ENCODE measurements at regions not wholly inside any gene's neighbourhood (a gene's known extent, or its start where the extent isn't known, plus 50 kb on each side); places are given as distances from the start of the nearest gene placed in this dataset.

DNA sequence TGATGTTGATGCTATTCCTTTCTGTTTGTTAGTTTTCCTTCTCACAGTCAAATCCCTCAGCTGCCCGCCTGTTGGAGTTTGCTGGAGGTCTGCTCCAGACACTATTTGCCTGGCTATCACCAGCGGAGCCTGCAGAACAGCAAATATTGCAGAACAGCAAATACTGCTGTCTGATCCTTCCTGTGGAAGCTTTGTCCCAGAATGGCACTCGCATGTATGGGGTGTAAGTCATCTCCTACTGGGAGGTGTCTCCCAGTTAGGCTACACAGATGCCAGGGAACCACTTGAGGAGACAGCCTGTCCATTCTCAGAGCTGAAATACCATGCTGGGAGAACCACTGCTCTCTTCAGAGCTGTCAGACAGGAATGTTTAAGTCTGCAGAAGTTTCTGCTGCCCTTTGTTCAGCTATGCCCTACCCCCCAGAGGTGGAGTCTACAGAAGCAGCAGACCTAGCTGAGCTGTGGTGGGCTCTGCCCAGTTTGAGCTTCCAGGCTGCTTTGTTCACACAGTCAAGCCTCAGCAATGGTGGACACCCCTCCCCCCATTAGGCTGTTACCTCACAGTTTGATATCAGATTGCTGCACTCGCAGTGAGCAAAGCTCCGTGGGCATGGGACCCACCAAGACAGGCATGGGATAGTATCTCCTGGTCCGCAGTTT lies 74.9 kb downstream of the SPIN3 start (continued):
- TF ChIP-seq ZNF695 (CRISPR knock-in tag; IDR thresholded peaks at IDR 0.05), result no peak
- TF ChIP-seq, protein P1, sequence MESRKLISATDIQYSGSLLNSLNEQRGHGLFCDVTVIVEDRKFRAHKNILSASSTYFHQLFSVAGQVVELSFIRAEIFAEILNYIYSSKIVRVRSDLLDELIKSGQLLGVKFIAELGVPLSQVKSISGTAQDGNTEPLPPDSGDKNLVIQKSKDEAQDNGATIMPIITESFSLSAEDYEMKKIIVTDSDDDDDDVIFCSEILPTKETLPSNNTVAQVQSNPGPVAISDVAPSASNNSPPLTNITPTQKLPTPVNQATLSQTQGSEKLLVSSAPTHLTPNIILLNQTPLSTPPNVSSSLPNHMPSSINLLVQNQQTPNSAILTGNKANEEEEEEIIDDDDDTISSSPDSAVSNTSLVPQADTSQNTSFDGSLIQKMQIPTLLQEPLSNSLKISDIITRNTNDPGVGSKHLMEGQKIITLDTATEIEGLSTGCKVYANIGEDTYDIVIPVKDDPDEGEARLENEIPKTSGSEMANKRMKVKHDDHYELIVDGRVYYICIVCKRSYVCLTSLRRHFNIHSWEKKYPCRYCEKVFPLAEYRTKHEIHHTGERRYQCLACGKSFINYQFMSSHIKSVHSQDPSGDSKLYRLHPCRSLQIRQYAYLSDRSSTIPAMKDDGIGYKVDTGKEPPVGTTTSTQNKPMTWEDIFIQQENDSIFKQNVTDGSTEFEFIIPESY (CRISPR knock-in tag; IDR thresholded peaks at IDR 0.05), result no peak
- TF ChIP-seq, protein P2, sequence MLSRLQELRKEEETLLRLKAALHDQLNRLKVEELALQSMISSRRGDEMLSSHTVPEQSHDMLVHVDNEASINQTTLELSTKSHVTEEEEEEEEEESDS (CRISPR knock-in tag; IDR thresholded peaks at IDR 0.05), result no peak

DNA sequence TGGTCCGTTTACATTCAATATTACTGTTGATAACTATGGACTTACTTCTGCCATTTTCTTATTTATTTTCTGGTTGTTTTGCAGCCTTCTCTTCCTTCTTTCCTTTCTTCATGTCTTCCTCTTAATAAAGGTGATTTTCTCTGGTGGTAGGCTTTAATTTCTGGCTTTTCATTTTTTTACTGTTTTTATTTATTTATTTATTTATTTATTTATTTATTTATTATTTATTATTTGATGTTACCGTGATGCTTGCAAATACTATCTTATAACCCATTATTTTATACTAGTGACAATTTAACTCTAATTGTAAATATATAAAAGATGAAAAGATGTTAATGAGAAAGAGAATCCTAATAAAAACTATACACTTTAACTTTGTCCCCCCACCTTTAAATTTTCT lies 112.8 kb downstream of the SPIN3 start:
- WGBS (ENCODE audit: insufficient coverage, low coverage, missing lambda C conversion rate), result 0% methylated on average over 2 of the region's 2 CpGs
- Histone ChIP-seq H3K4me2 (ENCODE audit: insufficient read depth, low read length) (no peak overlapping the region), H3K9me3 (replicated peaks; ENCODE audit: control insufficient read depth, insufficient read depth, low read depth, low read length) (no peaks in the 10 kb centered on the region), H3K9ac (ENCODE audit: insufficient read depth in 1 of 2, low read depth in 2 of 2, low read length in 2 of 2) (no peak overlapping the region), H4K20me1 (replicated peaks; ENCODE audit: control insufficient read depth, insufficient read depth, low read length) (no peaks in the 10 kb centered on the region), H3K9me1 (ENCODE audit: control insufficient read depth, insufficient read depth, low read length) (no peaks in the 10 kb centered on the region), H3K27me3 (ENCODE audit: control insufficient read depth in 2 of 2, insufficient read depth in 2 of 2, low read length in 2 of 2) (no peaks in the 10 kb centered on the region), H3K36me3 (ENCODE audit: control insufficient read depth, insufficient read depth, low read length) (no peaks in the 10 kb centered on the region), H3K27ac (ENCODE audit: extremely low read depth, low read depth, low read length) (no peak overlapping the region), H3K79me2 (ENCODE audit: control insufficient read depth, insufficient read depth, low read length) (no peaks in the 10 kb centered on the region), H3K4me1 (replicated peaks in 1 of 2; ENCODE audit: control insufficient read depth in 2 of 2, insufficient read depth in 2 of 2, low read length in 2 of 2) (no peaks in the 10 kb centered on the region), H2AFZ (ENCODE audit: low read depth, low read length) (no peak overlapping the region), H3K4me3 (no peak overlapping the region)
- intact Hi-C loops (cut with micrococcal nuclease) (no loop called here), in situ Hi-C loops (cut with MboI) (no loop called here)
- CTCF ChIA-PET (ENCODE audit: low intra/inter-chr PET ratio), result no interaction called here
- DNase-seq (ENCODE audit: extremely low read depth in 1 of 4, low spot score in 3 of 4) (no peak), ATAC-seq (no peak), FAIRE-seq (no peak)
- no TSS peak for BruUV-seq (replicated peaks)
- POLR2A ChIA-PET, result no interaction called here
- TF ChIP-seq, protein P3, sequence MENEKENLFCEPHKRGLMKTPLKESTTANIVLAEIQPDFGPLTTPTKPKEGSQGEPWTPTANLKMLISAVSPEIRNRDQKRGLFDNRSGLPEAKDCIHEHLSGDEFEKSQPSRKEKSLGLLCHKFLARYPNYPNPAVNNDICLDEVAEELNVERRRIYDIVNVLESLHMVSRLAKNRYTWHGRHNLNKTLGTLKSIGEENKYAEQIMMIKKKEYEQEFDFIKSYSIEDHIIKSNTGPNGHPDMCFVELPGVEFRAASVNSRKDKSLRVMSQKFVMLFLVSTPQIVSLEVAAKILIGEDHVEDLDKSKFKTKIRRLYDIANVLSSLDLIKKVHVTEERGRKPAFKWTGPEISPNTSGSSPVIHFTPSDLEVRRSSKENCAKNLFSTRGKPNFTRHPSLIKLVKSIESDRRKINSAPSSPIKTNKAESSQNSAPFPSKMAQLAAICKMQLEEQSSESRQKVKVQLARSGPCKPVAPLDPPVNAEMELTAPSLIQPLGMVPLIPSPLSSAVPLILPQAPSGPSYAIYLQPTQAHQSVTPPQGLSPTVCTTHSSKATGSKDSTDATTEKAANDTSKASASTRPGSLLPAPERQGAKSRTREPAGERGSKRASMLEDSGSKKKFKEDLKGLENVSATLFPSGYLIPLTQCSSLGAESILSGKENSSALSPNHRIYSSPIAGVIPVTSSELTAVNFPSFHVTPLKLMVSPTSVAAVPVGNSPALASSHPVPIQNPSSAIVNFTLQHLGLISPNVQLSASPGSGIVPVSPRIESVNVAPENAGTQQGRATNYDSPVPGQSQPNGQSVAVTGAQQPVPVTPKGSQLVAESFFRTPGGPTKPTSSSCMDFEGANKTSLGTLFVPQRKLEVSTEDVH (IDR thresholded peaks at IDR 0.05; ENCODE audit: low read depth, partially characterized antibody), result no peak
- no peak for TF ChIP-seq HDGF (IDR thresholded peaks at IDR 0.05)
- TF ChIP-seq DACH1 (IDR thresholded peaks at IDR 0.05; ENCODE audit: partially characterized antibody), result no peak
- TF ChIP-seq SIRT6 (IDR thresholded peaks at IDR 0.05; ENCODE audit: low read depth, low read length), result no peak
- no peak for TF ChIP-seq ZNF717 (CRISPR knock-in tag; IDR thresholded peaks at IDR 0.05)
- no peak for TF ChIP-seq BMI1 (IDR thresholded peaks at IDR 0.05; ENCODE audit: low read length)
- TF ChIP-seq, protein P4, sequence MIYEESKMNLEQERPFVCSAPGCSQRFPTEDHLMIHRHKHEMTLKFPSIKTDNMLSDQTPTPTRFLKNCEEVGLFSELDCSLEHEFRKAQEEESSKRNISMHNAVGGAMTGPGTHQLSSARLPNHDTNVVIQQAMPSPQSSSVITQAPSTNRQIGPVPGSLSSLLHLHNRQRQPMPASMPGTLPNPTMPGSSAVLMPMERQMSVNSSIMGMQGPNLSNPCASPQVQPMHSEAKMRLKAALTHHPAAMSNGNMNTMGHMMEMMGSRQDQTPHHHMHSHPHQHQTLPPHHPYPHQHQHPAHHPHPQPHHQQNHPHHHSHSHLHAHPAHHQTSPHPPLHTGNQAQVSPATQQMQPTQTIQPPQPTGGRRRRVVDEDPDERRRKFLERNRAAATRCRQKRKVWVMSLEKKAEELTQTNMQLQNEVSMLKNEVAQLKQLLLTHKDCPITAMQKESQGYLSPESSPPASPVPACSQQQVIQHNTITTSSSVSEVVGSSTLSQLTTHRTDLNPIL (CRISPR knock-in tag; IDR thresholded peaks at IDR 0.05), result no peak
- no peak for TF ChIP-seq ADNP (tag; IDR thresholded peaks at IDR 0.05)
- no peak for TF ChIP-seq U2AF2 (optimal IDR thresholded peaks at IDR 0.05; ENCODE audit: low read depth, low read length)
- TF ChIP-seq, protein P5, sequence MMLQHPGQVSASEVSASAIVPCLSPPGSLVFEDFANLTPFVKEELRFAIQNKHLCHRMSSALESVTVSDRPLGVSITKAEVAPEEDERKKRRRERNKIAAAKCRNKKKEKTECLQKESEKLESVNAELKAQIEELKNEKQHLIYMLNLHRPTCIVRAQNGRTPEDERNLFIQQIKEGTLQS (IDR thresholded peaks at IDR 0.05), result no peak
- TF ChIP-seq, protein P5 (CRISPR knock-in tag; conservative IDR thresholded peaks at IDR 0.05), result no peak
- no peak for TF ChIP-seq ZBTB7A (IDR thresholded peaks at IDR 0.05; ENCODE audit: borderline replicate concordance, control insufficient read depth, low read depth, low read length)
